Osteocyte (in vitro differentiated cells): ENCODE measurements at regions not wholly inside any gene's neighbourhood (a gene's known extent, or its start where the extent isn't known, plus 50 kb on each side); places are given as distances from the start of the nearest gene placed in this dataset.
"Not testable (repeated sequence)": the region's sequence is repeated elsewhere in the genome, so short reads cannot be mapped to it uniquely, and the experiment has no call there.

Source experiments
- DNase-seq: peaks from one replicate; pipeline ENCODE4 v3.0.0; 2021; ENCODE audit warnings: mixed read lengths; ENCODE audit not compliant: unreplicated experiment; ENCODE audit errors: extremely low spot score
- H3K27ac Mint-ChIP-seq: one replicate; pipeline ENCODE4 v1.8.0; 2021; ENCODE audit warnings: mild to moderate bottlenecking, mixed read lengths; ENCODE audit not compliant: unreplicated experiment
- H3K27me3 Mint-ChIP-seq: one replicate; pipeline ENCODE4 v1.8.0; 2021; ENCODE audit warnings: mixed read lengths; ENCODE audit not compliant: unreplicated experiment
- H3K36me3 Mint-ChIP-seq: one replicate; pipeline ENCODE4 v1.8.0; 2021; ENCODE audit warnings: mixed read lengths; ENCODE audit not compliant: unreplicated experiment
- H3K4me1 Mint-ChIP-seq: one replicate; pipeline ENCODE4 v1.8.0; 2021; ENCODE audit warnings: mixed read lengths; ENCODE audit not compliant: unreplicated experiment
- H3K4me3 Mint-ChIP-seq: one replicate; pipeline ENCODE4 v1.8.0; 2021; ENCODE audit warnings: mild to moderate bottlenecking, moderate library complexity, mixed read lengths; ENCODE audit not compliant: unreplicated experiment
- H3K9me3 Mint-ChIP-seq: one replicate; pipeline ENCODE4 v1.8.0; 2021; ENCODE audit warnings: mixed read lengths; ENCODE audit not compliant: unreplicated experiment
- TF ChIP-seq, protein P1 (sequence below): fragments of 200-600 bp; sonication (generic); IDR thresholded peaks from 2 replicates; pipeline ENCODE4 v1.5.0; 2021; ENCODE audit warnings: antibody characterized with exemption, mild to moderate bottlenecking, moderate library complexity

DNA sequence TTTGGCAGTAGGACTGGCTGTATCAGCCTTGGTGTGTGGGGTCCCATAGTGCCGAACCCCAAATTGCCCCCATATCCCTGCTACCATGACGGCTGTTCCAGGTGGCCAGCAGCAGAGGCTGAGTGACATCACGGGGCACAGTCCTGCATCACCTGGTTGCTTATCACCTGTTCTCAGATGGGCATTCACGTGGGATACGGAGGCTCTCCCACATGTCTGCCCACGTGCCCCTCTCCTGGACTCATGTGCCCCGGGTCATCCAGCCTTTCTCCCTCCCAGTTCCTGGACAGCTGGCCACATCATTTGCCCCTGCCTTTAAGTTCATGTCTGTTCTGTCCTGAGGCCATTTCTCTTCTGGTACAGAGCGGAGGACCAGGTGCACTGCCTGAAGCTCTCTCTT, 431.0 kb upstream of the B3GAT1 start:
- DNase-seq: peak; percentile 67
- no peaks in the 10 kb centered on the region for H3K36me3 Mint-ChIP-seq
- TF ChIP-seq, protein P1, sequence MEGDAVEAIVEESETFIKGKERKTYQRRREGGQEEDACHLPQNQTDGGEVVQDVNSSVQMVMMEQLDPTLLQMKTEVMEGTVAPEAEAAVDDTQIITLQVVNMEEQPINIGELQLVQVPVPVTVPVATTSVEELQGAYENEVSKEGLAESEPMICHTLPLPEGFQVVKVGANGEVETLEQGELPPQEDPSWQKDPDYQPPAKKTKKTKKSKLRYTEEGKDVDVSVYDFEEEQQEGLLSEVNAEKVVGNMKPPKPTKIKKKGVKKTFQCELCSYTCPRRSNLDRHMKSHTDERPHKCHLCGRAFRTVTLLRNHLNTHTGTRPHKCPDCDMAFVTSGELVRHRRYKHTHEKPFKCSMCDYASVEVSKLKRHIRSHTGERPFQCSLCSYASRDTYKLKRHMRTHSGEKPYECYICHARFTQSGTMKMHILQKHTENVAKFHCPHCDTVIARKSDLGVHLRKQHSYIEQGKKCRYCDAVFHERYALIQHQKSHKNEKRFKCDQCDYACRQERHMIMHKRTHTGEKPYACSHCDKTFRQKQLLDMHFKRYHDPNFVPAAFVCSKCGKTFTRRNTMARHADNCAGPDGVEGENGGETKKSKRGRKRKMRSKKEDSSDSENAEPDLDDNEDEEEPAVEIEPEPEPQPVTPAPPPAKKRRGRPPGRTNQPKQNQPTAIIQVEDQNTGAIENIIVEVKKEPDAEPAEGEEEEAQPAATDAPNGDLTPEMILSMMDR: no peak
- no peaks in the 10 kb centered on the region for H3K4me1 Mint-ChIP-seq
- peaks cover 2% of the 10 kb centered on the region for H3K27me3 Mint-ChIP-seq
- H3K4me3 Mint-ChIP-seq: no peak overlapping the region
- no peak overlapping the region for H3K27ac Mint-ChIP-seq
- H3K9me3 Mint-ChIP-seq: no peaks in the 10 kb centered on the region

DNA sequence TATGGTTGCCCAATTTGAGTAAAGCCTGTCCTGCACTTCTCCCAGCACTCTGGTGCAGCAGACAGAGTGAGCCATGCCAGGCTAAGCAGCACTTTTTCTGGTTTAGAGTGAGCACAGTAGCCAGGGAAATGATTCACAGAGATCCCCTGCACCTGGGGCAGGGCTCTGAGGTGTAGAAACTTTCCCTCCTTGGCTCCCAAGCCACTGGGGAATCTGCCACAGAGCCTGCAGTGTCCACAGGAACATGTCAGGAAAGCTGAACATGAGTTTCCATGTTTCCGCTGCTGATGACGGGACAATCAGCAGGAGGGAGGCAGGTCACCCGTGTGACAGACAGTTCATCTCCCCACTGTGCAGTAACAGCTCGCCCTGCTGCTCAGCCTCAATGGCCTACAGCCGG, 429.9 kb upstream of the B3GAT1 start:
- TF ChIP-seq, protein P1: no peak
- H3K4me1 Mint-ChIP-seq: no peaks in the 10 kb centered on the region
- no peaks in the 10 kb centered on the region for H3K9me3 Mint-ChIP-seq
- no peaks in the 10 kb centered on the region for H3K36me3 Mint-ChIP-seq
- no peak overlapping the region for H3K4me3 Mint-ChIP-seq
- H3K27ac Mint-ChIP-seq: no peak overlapping the region
- peaks cover 2% of the 10 kb centered on the region for H3K27me3 Mint-ChIP-seq
- peak; percentile 70 for DNase-seq

DNA sequence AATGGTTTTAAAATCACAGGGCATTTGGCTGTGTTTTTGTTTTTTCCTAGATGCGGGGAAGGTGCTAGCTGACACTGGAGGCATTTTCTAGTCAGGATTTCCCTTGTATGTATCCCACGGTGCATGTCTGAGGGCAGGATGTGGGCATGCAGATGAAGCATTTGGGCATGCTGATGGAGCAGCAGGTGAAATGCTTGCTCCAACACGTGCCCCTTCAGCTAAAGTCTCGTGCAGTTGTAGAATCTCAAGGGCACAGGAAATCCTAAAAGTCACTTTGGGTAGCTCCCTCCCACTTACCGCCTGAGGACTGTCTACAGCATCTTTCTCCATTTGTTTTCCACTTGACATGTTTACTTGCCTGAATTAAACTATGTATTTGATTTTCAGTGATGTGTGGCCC, 429.4 kb upstream of the B3GAT1 start:
- Mint-ChIP-seq H3K9me3 (no peaks in the 10 kb centered on the region), H3K4me1 (no peaks in the 10 kb centered on the region), H3K27ac (no peak overlapping the region), H3K4me3 (no peak overlapping the region), H3K36me3 (no peaks in the 10 kb centered on the region), H3K27me3 (peaks cover 2% of the 10 kb centered on the region)
- TF ChIP-seq, protein P1: no peak
- peak; percentile 30 for DNase-seq

DNA sequence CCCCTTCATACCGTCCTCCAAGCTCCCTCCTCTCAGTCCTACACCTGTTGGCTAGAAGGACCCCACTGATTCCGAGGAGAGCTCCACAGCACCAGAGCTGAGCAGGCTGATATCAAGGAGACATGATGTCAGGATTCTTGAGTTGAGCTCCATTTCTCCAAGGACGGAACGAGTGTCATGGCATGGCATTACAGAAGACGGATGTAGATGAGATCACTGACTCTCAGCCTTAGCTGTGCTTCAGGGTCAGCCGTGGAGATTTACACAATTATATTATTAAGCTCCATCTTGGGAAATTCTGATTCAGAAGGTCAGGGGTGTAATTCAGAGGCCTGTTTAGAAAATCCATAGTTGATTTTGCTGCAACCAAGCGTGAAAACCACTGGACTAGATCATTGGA, 428.9 kb upstream of the B3GAT1 start:
- Mint-ChIP-seq H3K36me3 (no peaks in the 10 kb centered on the region), H3K4me1 (no peaks in the 10 kb centered on the region), H3K27ac (no peak overlapping the region), H3K9me3 (no peaks in the 10 kb centered on the region), H3K4me3 (no peak overlapping the region), H3K27me3 (peaks cover 2% of the 10 kb centered on the region)
- DNase-seq: peak; percentile 42
- TF ChIP-seq, protein P1: no peak

DNA sequence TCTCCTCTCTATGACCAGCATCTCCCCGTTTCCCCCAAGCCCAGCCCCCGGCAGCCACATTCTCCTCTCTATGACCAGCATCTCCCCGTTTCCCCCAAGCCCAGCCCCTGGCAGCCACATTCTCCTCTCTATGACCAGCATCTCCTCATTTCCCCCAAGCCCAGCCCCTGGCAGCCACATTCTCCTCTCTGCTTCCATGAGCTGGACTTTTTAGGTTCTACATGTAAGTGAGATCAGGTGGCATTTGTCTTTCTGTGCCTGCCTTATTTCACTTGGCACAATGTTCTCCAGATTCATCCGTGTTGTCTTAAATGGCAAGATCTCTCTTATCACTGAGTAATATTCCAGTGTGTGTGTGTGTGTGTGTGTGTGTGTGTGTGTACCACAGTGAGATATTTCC, 428.1 kb upstream of the B3GAT1 start:
- H3K9me3 Mint-ChIP-seq, H3K36me3 Mint-ChIP-seq, H3K27me3 Mint-ChIP-seq, H3K4me3 Mint-ChIP-seq, H3K4me1 Mint-ChIP-seq, H3K27ac Mint-ChIP-seq: not testable (repeated sequence)
- DNase-seq: peak; percentile 53

DNA sequence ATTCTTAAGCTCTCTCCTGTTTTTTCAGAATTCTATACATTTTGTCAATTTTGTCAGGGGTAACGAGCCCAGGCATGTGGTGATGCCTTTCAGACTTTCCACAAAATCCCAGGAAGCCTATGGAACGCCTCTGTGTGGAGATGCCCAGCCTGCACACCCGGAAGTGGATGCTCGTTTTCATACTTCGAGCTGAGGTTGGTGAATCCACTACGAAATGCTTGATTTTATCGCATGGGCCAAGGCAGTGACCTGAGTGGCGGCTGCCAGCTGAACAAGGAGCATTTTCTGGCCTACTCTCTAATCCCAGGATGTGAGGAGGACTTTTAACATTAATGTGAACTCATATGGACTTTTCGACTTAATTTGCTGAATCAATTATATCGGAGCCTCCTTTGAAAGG, 426.7 kb upstream of the B3GAT1 start:
- Mint-ChIP-seq H3K9me3 (peaks cover 9% of the 10 kb centered on the region), H3K27ac (no peak overlapping the region), H3K27me3 (peaks cover 2% of the 10 kb centered on the region), H3K4me3 (no peak overlapping the region), H3K36me3 (no peaks in the 10 kb centered on the region), H3K4me1 (no peaks in the 10 kb centered on the region)
- DNase-seq: peak; percentile 38
- TF ChIP-seq, protein P1: no peak
